ENCODE measurements at regions not wholly inside any gene's neighbourhood (a gene's known extent, or its start where the extent isn't known, plus 50 kb on each side); places are given as distances from the start of the nearest gene placed in this dataset.
"Not testable (repeated sequence)": the region's sequence is repeated elsewhere in the genome, so short reads cannot be mapped to it uniquely, and the experiment has no call there.

- DNase-seq, result no peak
Observed at GRCh38 chr14:46147452-46147851, 504.1 kb downstream of the RPL10L start.

GRCh38 chr14:46147024-46147423 is 504.6 kb downstream of the RPL10L start:
- DNase-seq, result no peak

GRCh38 chr14:46140445-46140844 is 511.1 kb downstream of the RPL10L start:
- no peak for DNase-seq

- DNase-seq, result no peak
Observed at GRCh38 chr14:46139649-46140048, 511.9 kb downstream of the RPL10L start.

GRCh38 chr14:46137786-46138185 is 513.8 kb downstream of the RPL10L start:
- no peak for DNase-seq

- DNase-seq, result no peak
Observed at GRCh38 chr14:46136456-46136855, 515.1 kb downstream of the RPL10L start.

- DNase-seq, result no peak
Observed at GRCh38 chr14:46108228-46108627, 543.4 kb downstream of the RPL10L start.

GRCh38 chr14:46100901-46101300 is 550.7 kb downstream of the RPL10L start:
- not testable (repeated sequence) for DNase-seq

- DNase-seq, result no peak
Observed at GRCh38 chr14:46091819-46092218, 559.8 kb downstream of the RPL10L start.

GRCh38 chr14:46087604-46088003 is 564.0 kb downstream of the RPL10L start:
- no peak for DNase-seq

GRCh38 chr14:46074061-46074460 is 577.5 kb downstream of the RPL10L start:
- DNase-seq, result no peak

GRCh38 chr14:46063872-46064271 is 587.7 kb downstream of the RPL10L start:
- no peak for DNase-seq

GRCh38 chr14:46058964-46059563 is 592.5 kb downstream of the RPL10L start:
- DNase-seq, result no peak

- no peak for DNase-seq
Observed at GRCh38 chr14:46057799-46058198, 593.8 kb downstream of the RPL10L start.

GRCh38 chr14:46054526-46054925 is 597.1 kb downstream of the RPL10L start:
- DNase-seq, result no peak

GRCh38 chr14:46053221-46053620 is 598.4 kb downstream of the RPL10L start:
- DNase-seq, result no peak

GRCh38 chr14:46051796-46052195 is 599.8 kb downstream of the RPL10L start:
- no peak for DNase-seq

GRCh38 chr14:46048127-46048526 is 603.5 kb downstream of the RPL10L start:
- DNase-seq, result no peak

- no peak for DNase-seq
Observed at GRCh38 chr14:46036099-46036498, 615.5 kb downstream of the RPL10L start.

GRCh38 chr14:46034305-46034704 is 617.3 kb downstream of the RPL10L start:
- no peak for DNase-seq

- DNase-seq, result no peak
Observed at GRCh38 chr14:46018846-46019420, 632.6 kb downstream of the RPL10L start.

- DNase-seq, result no peak
Observed at GRCh38 chr14:46008348-46008747, 643.2 kb downstream of the RPL10L start.

- no peak for DNase-seq
Observed at GRCh38 chr14:45998554-45998953, 653.0 kb downstream of the RPL10L start.

- no peak for DNase-seq
Observed at GRCh38 chr14:45990252-45990651, 661.3 kb downstream of the RPL10L start.

- DNase-seq, result no peak
Observed at GRCh38 chr14:45976001-45976400, 675.6 kb downstream of the RPL10L start.
